GM18867 (cell line): ENCODE measurements at regions not wholly inside any gene's neighbourhood (a gene's known extent, or its start where the extent isn't known, plus 50 kb on each side); places are given as distances from the start of the nearest gene placed in this dataset.
A peak's percentile ranks its signal among the peaks of the same experiment; 100 is the strongest.
"Not testable (repeated sequence)": the region's sequence is repeated elsewhere in the genome, so short reads cannot be mapped to it uniquely, and the experiment has no call there.

Experiments
- ATAC-seq: cut with Tn5 transposase; IDR thresholded peaks from one replicate; pipeline ENCODE4 v1.9.1; 2021; ENCODE audit warnings: mild to moderate bottlenecking, moderate library complexity; ENCODE audit not compliant: unreplicated experiment

GRCh38 chr7:9029681-9030530, 596.5 kb downstream of the NXPH1 start:
- ATAC-seq = no peak

GRCh38 chr7:9030976-9031375, 597.6 kb downstream of the NXPH1 start:
- no peak for ATAC-seq

GRCh38 chr7:9031386-9031785, 598.0 kb downstream of the NXPH1 start:
- ATAC-seq = no peak

GRCh38 chr7:9036080-9036479, 602.7 kb downstream of the NXPH1 start:
- ATAC-seq = no peak

GRCh38 chr7:9071160-9071762, 637.9 kb downstream of the NXPH1 start:
- ATAC-seq = no peak

GRCh38 chr7:9075774-9076173, 642.4 kb downstream of the NXPH1 start:
- not testable (repeated sequence) for ATAC-seq

- no peak for ATAC-seq
Measured at GRCh38 chr7:9082203-9082602, 648.8 kb downstream of the NXPH1 start.

- ATAC-seq = no peak
Measured at GRCh38 chr7:9083837-9084236, 650.4 kb downstream of the NXPH1 start.

- peak; percentile 83 for ATAC-seq
Measured at GRCh38 chr7:9091282-9091681, 657.9 kb downstream of the NXPH1 start.

GRCh38 chr7:9097565-9098060, 664.2 kb downstream of the NXPH1 start:
- no peak for ATAC-seq

GRCh38 chr7:9100289-9100688, 666.9 kb downstream of the NXPH1 start:
- ATAC-seq = no peak

GRCh38 chr7:9102846-9103245, 669.4 kb downstream of the NXPH1 start:
- ATAC-seq = no peak

- ATAC-seq = no peak
Measured at GRCh38 chr7:9106747-9107146, 673.3 kb downstream of the NXPH1 start.

GRCh38 chr7:9120331-9120730, 686.9 kb downstream of the NXPH1 start:
- no peak for ATAC-seq

- ATAC-seq = no peak
Measured at GRCh38 chr7:9124320-9124719, 690.9 kb downstream of the NXPH1 start.

GRCh38 chr7:9125246-9125645, 691.8 kb downstream of the NXPH1 start:
- ATAC-seq = no peak

- no peak for ATAC-seq
Measured at GRCh38 chr7:9127901-9128300, 694.5 kb downstream of the NXPH1 start.

- no peak for ATAC-seq
Measured at GRCh38 chr7:9148687-9149086, 715.3 kb downstream of the NXPH1 start.

GRCh38 chr7:9149499-9150082, 716.2 kb downstream of the NXPH1 start:
- ATAC-seq = no peak

- not testable (repeated sequence) for ATAC-seq
Measured at GRCh38 chr7:9163691-9164090, 730.3 kb downstream of the NXPH1 start.

- no peak for ATAC-seq
Measured at GRCh38 chr7:9175871-9176270, 742.5 kb downstream of the NXPH1 start.

- no peak for ATAC-seq
Measured at GRCh38 chr7:9181356-9181755, 747.9 kb downstream of the NXPH1 start.
